ENCODE measurements at regions not wholly inside any gene's neighbourhood (a gene's known extent, or its start where the extent isn't known, plus 50 kb on each side); places are given as distances from the start of the nearest gene placed in this dataset.

- no peak overlapping the region for H2BK120ac ChIP-seq (ENCODE audit: insufficient read depth, low read length, poor library complexity)
- H3K18ac ChIP-seq (ENCODE audit: low read length): no peak overlapping the region
- no peaks in the 10 kb centered on the region for H3K9me3 ChIP-seq (ENCODE audit: insufficient read depth, low read depth, low read length)
- H3K79me1 ChIP-seq (ENCODE audit: low read length): peaks cover 4% of the 10 kb centered on the region
- H3K36me3 ChIP-seq (ENCODE audit: control insufficient read depth in 1 of 2, insufficient read depth in 2 of 2, low read length in 2 of 2): no peaks in the 10 kb centered on the region
- H4K91ac ChIP-seq (ENCODE audit: low read depth, low read length): no peak overlapping the region
- no peak overlapping the region for H2BK12ac ChIP-seq (ENCODE audit: low read length)
- no peak overlapping the region for H3K9ac ChIP-seq (ENCODE audit: low read length)
- DNase-seq: no peak
- H4K12ac ChIP-seq (ENCODE audit: low read depth, low read length): no peak overlapping the region
- WGBS (ENCODE audit: extremely low coverage, insufficient coverage, insufficient read length): no CpG with 5 or more reads among the region's 6 CpGs
- no peaks in the 10 kb centered on the region for H3K79me2 ChIP-seq (ENCODE audit: control insufficient read depth, insufficient read depth, low read length, poor library complexity)
- H3K23ac ChIP-seq (ENCODE audit: low read length): no peak overlapping the region
- no peak overlapping the region for H3K4me3 ChIP-seq (ENCODE audit: low read depth, low read length)
- no peak overlapping the region for H3K14ac ChIP-seq (ENCODE audit: low read length)
- no peak overlapping the region for H3K4ac ChIP-seq (ENCODE audit: low read depth, low read length)
- H4K8ac ChIP-seq (ENCODE audit: low read depth, low read length): no peak overlapping the region
- H3K27me3 ChIP-seq (ENCODE audit: insufficient read depth, low read length): no peaks in the 10 kb centered on the region
- H3K4me2 ChIP-seq (ENCODE audit: low read length): no peak overlapping the region
- no peak overlapping the region for H2BK5ac ChIP-seq (ENCODE audit: low read depth, low read length, poor library complexity)
- no peak overlapping the region for H3K27ac ChIP-seq (ENCODE audit: low read depth, low read length)
- H3K4me1 ChIP-seq (ENCODE audit: control insufficient read depth in 1 of 2, insufficient read depth in 2 of 2, low read length in 2 of 2): peaks cover 0 to 13% of the 10 kb centered on the region in 2 experiments
- no peak overlapping the region for H2AK5ac ChIP-seq (ENCODE audit: low read length)
- H2AFZ ChIP-seq (ENCODE audit: insufficient read depth, low read length, poor library complexity): no peak overlapping the region
These were observed 113.6 kb downstream of the DDX1 start for GRCh38 chr2:15705310-15705709.

- no CpG with 5 or more reads among the region's 3 CpGs for WGBS (ENCODE audit: extremely low coverage, insufficient coverage, insufficient read length)
- Histone ChIP-seq H3K9me3 (ENCODE audit: insufficient read depth, low read depth, low read length) (no peaks in the 10 kb centered on the region), H3K23ac (ENCODE audit: low read length) (no peak overlapping the region), H3K4ac (ENCODE audit: low read depth, low read length) (no peak overlapping the region), H3K14ac (ENCODE audit: low read length) (no peak overlapping the region), H2BK5ac (ENCODE audit: low read depth, low read length, poor library complexity) (no peak overlapping the region), H2BK12ac (ENCODE audit: low read length) (no peak overlapping the region), H3K36me3 (ENCODE audit: control insufficient read depth in 1 of 2, insufficient read depth in 2 of 2, low read length in 2 of 2) (no peaks in the 10 kb centered on the region), H4K8ac (ENCODE audit: low read depth, low read length) (no peak overlapping the region), H4K91ac (ENCODE audit: low read depth, low read length) (no peak overlapping the region), H3K79me1 (ENCODE audit: low read length) (peaks cover 4% of the 10 kb centered on the region), H2BK120ac (ENCODE audit: insufficient read depth, low read length, poor library complexity) (no peak overlapping the region), H3K27ac (ENCODE audit: low read depth, low read length) (no peak overlapping the region), H3K18ac (ENCODE audit: low read length) (no peak overlapping the region), H3K27me3 (ENCODE audit: insufficient read depth, low read length) (no peaks in the 10 kb centered on the region), H4K12ac (ENCODE audit: low read depth, low read length) (no peak overlapping the region), H2AFZ (ENCODE audit: insufficient read depth, low read length, poor library complexity) (no peak overlapping the region), H3K79me2 (ENCODE audit: control insufficient read depth, insufficient read depth, low read length, poor library complexity) (no peaks in the 10 kb centered on the region), H3K4me3 (ENCODE audit: low read depth, low read length) (no peak overlapping the region), H3K9ac (ENCODE audit: low read length) (no peak overlapping the region), H2AK5ac (ENCODE audit: low read length) (no peak overlapping the region), H3K4me1 (ENCODE audit: control insufficient read depth in 1 of 2, insufficient read depth in 2 of 2, low read length in 2 of 2) (peaks cover 0 to 13% of the 10 kb centered on the region in 2 experiments), H3K4me2 (ENCODE audit: low read length) (no peak overlapping the region)
- DNase-seq: no peak
These were observed 114.2 kb downstream of the DDX1 start for GRCh38 chr2:15705839-15706386.

GRCh38 chr2:15706424-15706823, 114.8 kb downstream of the DDX1 start:
- no peaks in the 10 kb centered on the region for H3K79me2 ChIP-seq (ENCODE audit: control insufficient read depth, insufficient read depth, low read length, poor library complexity)
- no peak overlapping the region for H4K91ac ChIP-seq (ENCODE audit: low read depth, low read length)
- H3K14ac ChIP-seq (ENCODE audit: low read length): no peak overlapping the region
- no peak overlapping the region for H4K12ac ChIP-seq (ENCODE audit: low read depth, low read length)
- no peak overlapping the region for H3K27ac ChIP-seq (ENCODE audit: low read depth, low read length)
- no peaks in the 10 kb centered on the region for H3K36me3 ChIP-seq (ENCODE audit: control insufficient read depth in 1 of 2, insufficient read depth in 2 of 2, low read length in 2 of 2)
- H2BK5ac ChIP-seq (ENCODE audit: low read depth, low read length, poor library complexity): no peak overlapping the region
- H2AFZ ChIP-seq (ENCODE audit: insufficient read depth, low read length, poor library complexity): no peak overlapping the region
- no peaks in the 10 kb centered on the region for H3K27me3 ChIP-seq (ENCODE audit: insufficient read depth, low read length)
- no peak overlapping the region for H2AK5ac ChIP-seq (ENCODE audit: low read length)
- no peak overlapping the region for H3K18ac ChIP-seq (ENCODE audit: low read length)
- no peak overlapping the region for H2BK12ac ChIP-seq (ENCODE audit: low read length)
- H3K23ac ChIP-seq (ENCODE audit: low read length): no peak overlapping the region
- DNase-seq: no peak
- no peak overlapping the region for H3K4me3 ChIP-seq (ENCODE audit: low read depth, low read length)
- H3K4me2 ChIP-seq (ENCODE audit: low read length): no peak overlapping the region
- H3K9me3 ChIP-seq (ENCODE audit: insufficient read depth, low read depth, low read length): no peaks in the 10 kb centered on the region
- H3K4ac ChIP-seq (ENCODE audit: low read depth, low read length): no peak overlapping the region
- no peak overlapping the region for H4K8ac ChIP-seq (ENCODE audit: low read depth, low read length)
- peaks cover 3 to 15% of the 10 kb centered on the region in 2 experiments for H3K4me1 ChIP-seq (ENCODE audit: control insufficient read depth in 1 of 2, insufficient read depth in 2 of 2, low read length in 2 of 2)
- no peak overlapping the region for H2BK120ac ChIP-seq (ENCODE audit: insufficient read depth, low read length, poor library complexity)
- no peak overlapping the region for H3K9ac ChIP-seq (ENCODE audit: low read length)
- peaks cover 4% of the 10 kb centered on the region for H3K79me1 ChIP-seq (ENCODE audit: low read length)

- no CpG with 5 or more reads among the region's 7 CpGs for WGBS (ENCODE audit: extremely low coverage, insufficient coverage, insufficient read length)
- H3K9ac ChIP-seq (ENCODE audit: low read length): no peak overlapping the region
These were observed 115.4 kb downstream of the DDX1 start for GRCh38 chr2:15706986-15707632.

More at GRCh38 chr2:15706986-15707632, 115.4 kb downstream of the DDX1 start:
- Histone ChIP-seq H3K18ac (ENCODE audit: low read length) (no peak overlapping the region), H2BK5ac (ENCODE audit: low read depth, low read length, poor library complexity) (no peak overlapping the region), H3K4me2 (ENCODE audit: low read length) (no peak overlapping the region), H4K12ac (ENCODE audit: low read depth, low read length) (no peak overlapping the region), H3K23ac (ENCODE audit: low read length) (no peak overlapping the region), H2AFZ (ENCODE audit: insufficient read depth, low read length, poor library complexity) (no peak overlapping the region), H4K91ac (ENCODE audit: low read depth, low read length) (peak overlapping the region; percentile 31), H2BK12ac (ENCODE audit: low read length) (no peak overlapping the region), H3K27ac (ENCODE audit: low read depth, low read length) (no peak overlapping the region), H2BK120ac (ENCODE audit: insufficient read depth, low read length, poor library complexity) (peak overlapping the region; percentile 12), H3K4me1 (ENCODE audit: control insufficient read depth in 1 of 2, insufficient read depth in 2 of 2, low read length in 2 of 2) (peaks cover 3 to 15% of the 10 kb centered on the region in 2 experiments), H3K4me3 (ENCODE audit: low read depth, low read length) (no peak overlapping the region), H3K9me3 (ENCODE audit: insufficient read depth, low read depth, low read length) (no peaks in the 10 kb centered on the region), H3K4ac (ENCODE audit: low read depth, low read length) (no peak overlapping the region), H3K14ac (ENCODE audit: low read length) (no peak overlapping the region), H3K79me2 (ENCODE audit: control insufficient read depth, insufficient read depth, low read length, poor library complexity) (no peaks in the 10 kb centered on the region), H4K8ac (ENCODE audit: low read depth, low read length) (no peak overlapping the region), H3K79me1 (ENCODE audit: low read length) (peaks cover 4% of the 10 kb centered on the region), H3K36me3 (ENCODE audit: control insufficient read depth in 1 of 2, insufficient read depth in 2 of 2, low read length in 2 of 2) (no peaks in the 10 kb centered on the region), H2AK5ac (ENCODE audit: low read length) (no peak overlapping the region), H3K27me3 (ENCODE audit: insufficient read depth, low read length) (no peaks in the 10 kb centered on the region)
- DNase-seq: peak; percentile 90 to 91

Measured in trophoblast cell (in vitro differentiated cells and primary cell).